ENCODE measurements at regions not wholly inside any gene's neighbourhood (a gene's known extent, or its start where the extent isn't known, plus 50 kb on each side); places are given as distances from the start of the nearest gene placed in this dataset.

DNA sequence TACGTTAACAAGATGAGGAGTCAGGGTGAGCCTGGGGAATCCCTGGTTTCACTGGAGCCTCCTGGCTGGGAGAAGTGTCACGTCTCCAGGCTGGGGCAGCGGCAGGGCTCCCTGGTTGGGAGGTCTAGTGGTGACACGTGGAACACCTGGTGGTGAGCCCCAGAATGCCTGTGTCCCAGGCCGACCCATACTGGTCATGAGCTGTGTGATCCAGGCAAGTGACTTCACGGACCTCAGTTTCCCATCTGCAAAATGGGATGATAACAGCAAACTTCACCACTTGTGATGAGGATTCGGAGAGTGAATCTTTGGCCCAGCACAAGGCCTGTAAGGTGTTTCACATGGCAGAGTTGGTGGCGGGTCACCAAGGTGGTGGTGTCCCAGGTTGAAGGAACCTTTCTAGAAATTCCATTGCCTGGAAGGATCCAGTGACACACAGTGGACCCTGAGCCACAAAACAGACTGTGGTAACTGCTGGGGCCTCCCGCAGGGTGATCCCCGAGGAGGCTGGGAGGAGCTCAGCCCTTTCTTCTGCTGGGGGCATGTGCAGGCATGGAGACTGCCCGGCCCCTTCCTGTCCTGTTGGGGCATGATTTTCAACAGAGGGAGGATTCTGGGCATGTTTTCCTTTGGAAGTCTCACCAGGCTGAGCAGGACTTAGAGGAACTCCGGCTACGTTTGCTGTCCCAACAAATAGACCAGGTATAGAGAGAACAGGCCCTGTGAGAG, 153.9 kb upstream of the IER5L start:
- H3K4me3 Mint-ChIP-seq: no peak overlapping the region
- DNase-seq (ENCODE audit: low spot score in 2 of 2) (no peak), ATAC-seq (no peak)
- no peaks in the 10 kb centered on the region for H3K36me3 Mint-ChIP-seq
- H3K9me3 Mint-ChIP-seq: no peaks in the 10 kb centered on the region
- no peak overlapping the region for H3K27ac Mint-ChIP-seq
- H3K4me1 Mint-ChIP-seq: no peaks in the 10 kb centered on the region

DNA sequence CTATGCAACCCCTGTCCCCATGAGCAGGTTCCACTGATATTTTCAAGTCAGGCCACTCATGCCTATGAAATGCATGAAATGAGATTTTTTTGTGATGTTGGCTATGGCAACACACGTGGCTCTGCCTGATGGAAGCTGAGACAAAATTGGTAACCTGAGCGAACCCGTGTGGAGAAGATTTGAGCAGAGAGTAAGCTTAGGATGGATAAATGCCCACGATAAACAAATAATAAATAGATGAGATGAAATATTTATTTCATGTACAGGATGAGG, 153.4 kb upstream of the IER5L start:
- Mint-ChIP-seq H3K4me1 (no peaks in the 10 kb centered on the region), H3K36me3 (no peaks in the 10 kb centered on the region), H3K27ac (no peak overlapping the region), H3K4me3 (no peak overlapping the region), H3K9me3 (no peaks in the 10 kb centered on the region)
- ATAC-seq: no peak
- DNase-seq (ENCODE audit: low spot score in 2 of 2): no peak

DNA sequence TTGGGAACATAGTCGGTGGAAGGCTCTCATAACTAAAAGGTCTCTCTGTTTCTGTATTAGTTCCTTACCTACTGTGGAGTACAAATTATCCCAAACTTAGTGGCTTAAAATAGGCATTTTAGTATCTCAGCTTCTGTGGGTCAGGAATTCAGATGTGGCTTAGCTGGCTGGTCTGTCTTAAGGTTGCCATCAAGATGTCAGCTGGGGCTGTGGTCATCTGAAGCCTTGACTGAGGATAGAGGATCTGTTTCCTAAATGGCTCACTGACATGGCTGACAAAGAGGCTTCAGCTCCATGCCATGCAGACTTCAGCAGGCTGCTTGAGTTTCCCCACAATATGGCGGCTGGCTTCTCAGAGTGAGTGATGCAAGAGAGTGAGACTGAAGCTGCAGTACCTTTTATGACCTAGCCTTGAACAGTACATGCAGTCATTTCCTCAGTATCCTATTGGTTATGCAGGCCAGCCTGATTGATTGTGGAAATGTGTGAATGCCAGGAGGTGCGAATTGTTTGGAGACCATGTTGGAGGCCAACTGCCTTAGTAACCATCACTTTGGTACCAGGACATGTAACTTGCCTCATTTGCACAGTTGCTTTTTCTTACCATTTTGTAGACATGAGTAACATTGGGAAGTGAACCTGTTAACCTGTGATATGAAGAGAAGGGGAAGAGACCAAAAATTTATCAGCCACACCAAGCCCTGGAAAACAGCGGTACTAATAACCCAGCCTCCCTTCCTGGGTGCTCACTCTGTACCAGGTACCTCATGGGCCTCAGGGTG, 152.8 kb upstream of the IER5L start:
- no peak for DNase-seq (ENCODE audit: low spot score in 2 of 2)
- peak; percentile 51 for ATAC-seq
- Mint-ChIP-seq H3K27ac (no peak overlapping the region), H3K36me3 (no peaks in the 10 kb centered on the region), H3K4me1 (no peaks in the 10 kb centered on the region), H3K9me3 (no peaks in the 10 kb centered on the region), H3K4me3 (no peak overlapping the region)

DNA sequence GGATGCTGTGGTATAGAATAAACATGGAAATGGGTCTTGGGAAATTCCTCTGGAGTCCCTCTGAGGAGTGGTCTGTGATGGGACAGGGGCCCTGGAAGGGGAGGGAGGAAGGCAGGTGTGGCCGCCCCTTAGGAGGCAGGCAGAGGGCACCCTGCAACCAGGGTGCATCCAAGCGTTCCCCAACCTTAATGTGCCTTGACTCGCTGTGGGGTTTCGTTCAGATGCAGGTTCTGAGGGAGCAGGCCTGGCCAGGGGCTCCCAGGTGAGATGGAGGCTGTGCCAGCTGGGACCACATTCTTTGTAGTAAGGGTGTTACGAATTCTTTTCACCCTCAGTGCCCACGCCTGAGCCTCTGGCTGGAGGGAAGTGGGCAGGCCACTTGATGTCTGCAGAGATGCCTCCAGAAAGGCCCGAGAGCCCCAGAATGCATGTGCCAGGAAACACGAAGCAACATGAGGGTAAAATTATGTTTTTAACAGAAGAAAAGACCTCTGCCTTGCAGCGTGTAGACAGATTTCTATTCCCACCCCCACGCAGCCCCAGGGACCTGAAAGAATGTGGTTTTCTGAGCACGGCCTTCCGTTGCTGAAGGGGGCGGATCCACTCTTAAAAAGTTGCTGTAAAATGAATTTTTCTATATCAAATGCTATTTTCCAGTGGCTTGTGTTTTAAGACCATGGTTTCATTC, 150.4 kb upstream of the IER5L start:
- no peak overlapping the region for H3K4me3 Mint-ChIP-seq
- no peak overlapping the region for H3K27ac Mint-ChIP-seq
- H3K4me1 Mint-ChIP-seq: no peaks in the 10 kb centered on the region
- no peaks in the 10 kb centered on the region for H3K9me3 Mint-ChIP-seq
- H3K36me3 Mint-ChIP-seq: no peaks in the 10 kb centered on the region
- DNase-seq (ENCODE audit: low spot score in 2 of 2) (no peak), ATAC-seq (no peak)

DNA sequence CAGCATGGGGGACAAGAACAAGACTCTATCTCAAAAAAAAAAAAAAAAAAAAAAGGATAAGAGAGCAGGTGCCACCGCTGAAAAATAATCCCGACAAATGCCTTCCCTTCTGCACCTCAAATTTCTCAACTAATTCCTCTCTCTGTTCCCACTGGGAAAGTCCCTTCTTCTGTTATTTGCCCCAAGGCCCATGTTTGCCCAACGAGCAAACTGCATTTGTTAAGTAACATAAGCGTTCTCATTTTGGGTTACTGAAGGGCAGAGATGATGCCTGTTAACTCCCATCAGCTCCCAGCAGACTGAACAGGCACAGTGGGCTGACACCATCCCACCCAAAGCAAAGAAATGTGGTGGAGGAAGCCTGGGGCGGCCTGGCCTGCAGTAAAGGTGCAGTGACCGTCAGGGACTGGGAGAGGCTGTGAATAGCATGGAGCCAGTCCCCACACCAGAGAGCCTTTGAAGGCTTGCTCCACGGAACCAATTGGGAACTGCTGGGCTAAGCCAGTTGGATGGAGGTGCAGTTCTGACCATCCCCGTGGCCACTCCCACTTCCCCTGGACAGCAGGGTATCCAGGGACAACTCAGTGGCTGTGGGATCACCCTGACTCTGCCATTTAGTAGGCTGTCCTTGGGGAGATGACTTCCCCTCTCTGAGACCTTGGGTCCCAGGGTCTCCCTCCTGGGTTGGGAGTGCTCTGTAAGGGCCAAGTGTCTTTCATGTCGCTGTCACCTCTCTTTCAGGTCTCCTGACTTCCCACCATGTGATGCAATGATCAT, 149.7 kb upstream of the IER5L start:
- Mint-ChIP-seq H3K4me1 (no peaks in the 10 kb centered on the region), H3K4me3 (no peak overlapping the region), H3K27ac (no peak overlapping the region), H3K36me3 (no peaks in the 10 kb centered on the region), H3K9me3 (no peaks in the 10 kb centered on the region)
- DNase-seq (ENCODE audit: low spot score in 2 of 2): no peak
- ATAC-seq: no peak

DNA sequence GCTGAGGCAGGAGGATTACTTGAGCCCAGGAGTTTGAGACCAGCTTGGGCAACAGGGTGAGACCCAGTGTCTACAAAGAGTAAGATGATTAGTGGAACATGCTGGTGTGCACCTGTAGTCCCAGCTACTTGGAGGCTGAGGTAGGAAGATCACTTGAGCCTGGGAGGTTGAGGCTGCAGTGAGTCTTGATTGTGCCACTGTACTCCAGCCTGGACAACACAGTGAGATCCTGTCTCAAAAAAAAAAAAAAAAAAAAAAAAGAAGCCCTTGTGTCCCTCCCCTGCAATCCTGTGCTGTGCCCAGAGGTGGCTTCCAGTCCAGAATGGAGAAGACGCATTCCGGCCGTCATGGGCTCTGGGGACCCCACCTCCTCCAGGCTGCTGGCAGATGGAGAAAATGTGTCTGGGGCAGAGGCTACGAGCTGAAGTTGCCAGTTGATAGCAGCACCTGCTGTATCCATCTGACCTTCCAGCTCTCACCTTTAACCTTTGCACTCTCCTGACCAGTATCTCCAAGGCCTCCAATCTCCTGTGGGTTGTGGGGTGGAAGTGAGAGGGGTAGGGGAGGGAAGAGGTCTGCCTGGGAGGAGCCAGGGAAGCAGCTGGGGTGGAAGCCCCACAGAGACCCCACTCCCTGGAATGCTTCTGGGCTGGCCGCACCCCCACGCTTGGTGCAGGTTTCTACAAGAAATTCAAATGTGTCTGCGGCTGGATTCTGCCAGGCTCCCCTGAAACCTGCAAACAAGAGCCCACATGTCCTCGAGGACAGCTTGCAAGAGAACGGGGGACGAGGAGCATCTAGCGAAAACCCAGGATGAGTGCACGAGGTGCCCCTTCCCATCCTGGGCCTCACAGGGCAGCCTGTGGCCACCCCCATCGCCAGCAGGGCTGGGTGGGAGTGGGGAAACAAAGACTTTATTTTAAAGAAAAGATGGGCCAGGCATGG, 148.3 kb upstream of the IER5L start:
- DNase-seq (ENCODE audit: low spot score in 2 of 2): no peak

DNA sequence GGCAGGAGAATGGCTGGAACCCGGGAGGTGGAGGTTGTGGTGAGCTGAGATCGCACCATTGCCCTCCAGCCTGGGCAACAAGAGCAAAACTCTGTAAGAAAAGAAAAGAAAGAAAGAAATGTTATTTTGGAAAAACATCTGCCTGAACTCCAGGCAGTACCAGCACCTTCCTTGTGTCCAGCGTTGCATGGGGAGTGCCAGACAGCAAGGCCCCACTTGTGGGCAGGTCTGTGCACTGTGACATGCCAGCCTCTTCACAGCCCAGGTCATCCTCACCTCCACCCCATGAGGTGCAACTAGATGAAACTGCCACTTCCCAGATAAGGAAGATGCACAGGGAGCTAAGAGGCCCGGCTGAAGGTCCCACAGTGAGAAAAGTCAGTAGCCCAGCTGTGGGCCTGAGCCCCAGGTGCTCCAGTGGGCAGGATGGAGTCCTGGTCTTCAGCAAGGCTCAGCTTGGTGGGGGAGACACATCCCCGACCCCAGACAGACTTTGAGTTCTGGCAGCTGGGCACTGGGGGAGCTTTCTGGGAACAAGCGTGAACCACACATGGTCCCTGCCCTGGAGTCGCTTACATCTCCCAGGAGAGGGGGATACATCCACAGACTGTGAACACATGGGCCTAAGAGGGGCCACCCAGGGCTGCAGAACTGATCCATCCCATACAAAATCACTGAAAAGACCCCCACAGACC, 146.9 kb upstream of the IER5L start:
- Mint-ChIP-seq H3K9me3 (no peaks in the 10 kb centered on the region), H3K36me3 (no peaks in the 10 kb centered on the region), H3K27ac (no peak overlapping the region), H3K4me1 (peaks cover 20% of the 10 kb centered on the region), H3K4me3 (no peak overlapping the region)
- no peak for DNase-seq (ENCODE audit: low spot score in 2 of 2)
- no peak for ATAC-seq

More for the DNA sequence above, 148.3 kb upstream of the IER5L start:
- no peaks in the 10 kb centered on the region for H3K36me3 Mint-ChIP-seq
- H3K27ac Mint-ChIP-seq: no peak overlapping the region
- no peaks in the 10 kb centered on the region for H3K9me3 Mint-ChIP-seq
- no peak overlapping the region for H3K4me3 Mint-ChIP-seq
- H3K4me1 Mint-ChIP-seq: peaks cover 8% of the 10 kb centered on the region
- no peak for ATAC-seq

DNA sequence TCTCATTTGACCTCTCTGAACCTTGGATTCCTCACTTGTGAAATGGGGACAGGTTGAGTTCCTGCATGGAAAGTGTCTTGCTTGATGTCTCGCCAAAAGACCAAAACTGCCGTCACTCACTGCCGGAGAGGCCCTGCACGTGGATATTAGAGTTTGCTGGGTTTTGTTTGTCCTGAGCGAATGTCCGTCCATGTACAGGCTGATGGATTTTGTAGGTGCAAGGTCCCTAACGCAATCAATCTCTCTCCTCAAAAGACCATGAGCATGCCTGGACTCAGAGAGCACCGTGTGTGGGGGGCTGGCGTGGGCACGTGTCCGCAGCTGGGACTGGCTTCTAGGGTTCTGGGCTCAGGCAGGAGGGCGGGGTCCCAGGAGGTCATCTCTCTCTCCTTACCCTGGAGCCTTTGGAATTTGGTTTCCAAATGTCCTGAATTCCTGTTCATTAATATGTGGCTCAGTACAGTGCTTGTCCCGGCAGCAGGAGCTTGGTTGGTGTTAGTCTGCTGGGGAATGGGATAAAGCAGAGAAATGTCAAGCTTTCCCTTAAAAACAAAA, 146.0 kb upstream of the IER5L start:
- Mint-ChIP-seq H3K4me1 (peaks cover 20% of the 10 kb centered on the region), H3K36me3 (no peaks in the 10 kb centered on the region), H3K27ac (no peak overlapping the region), H3K4me3 (no peak overlapping the region), H3K9me3 (no peaks in the 10 kb centered on the region)
- no peak for DNase-seq (ENCODE audit: low spot score in 2 of 2)
- ATAC-seq: no peak

DNA sequence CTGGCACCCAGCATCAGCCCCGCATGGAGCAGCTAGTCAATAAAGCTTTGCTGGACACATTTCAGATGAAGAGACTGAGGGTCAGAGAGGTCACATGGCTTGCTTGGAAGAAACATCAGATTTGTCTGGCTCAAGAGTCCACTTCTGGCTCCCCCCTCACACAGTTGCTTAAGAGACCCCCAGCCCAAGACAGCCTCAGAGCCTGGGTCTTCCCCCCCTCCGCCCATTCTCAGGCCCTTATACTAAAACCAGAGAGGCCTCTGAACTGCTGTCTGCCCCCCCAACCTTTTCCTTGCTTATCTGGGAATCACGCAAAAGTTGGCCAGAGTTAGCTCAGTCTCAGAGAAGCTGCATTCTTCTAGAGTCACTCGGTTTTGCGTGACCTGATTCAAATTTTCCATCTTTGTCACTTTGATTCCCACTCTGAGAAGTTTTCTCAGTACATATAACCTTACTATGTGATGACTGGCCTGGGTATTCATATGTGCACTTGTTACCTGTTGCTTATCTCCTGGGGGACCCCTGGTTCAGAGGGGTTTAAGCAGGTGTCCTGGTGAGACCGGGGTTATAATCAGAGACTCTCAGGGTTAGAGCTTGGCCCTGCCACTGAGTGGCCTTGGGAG, 145.4 kb upstream of the IER5L start:
- no peak for DNase-seq (ENCODE audit: low spot score in 2 of 2)
- no peak overlapping the region for H3K27ac Mint-ChIP-seq
- no peaks in the 10 kb centered on the region for H3K9me3 Mint-ChIP-seq
- H3K36me3 Mint-ChIP-seq: no peaks in the 10 kb centered on the region
- peaks cover 20% of the 10 kb centered on the region for H3K4me1 Mint-ChIP-seq
- ATAC-seq: no peak
- no peak overlapping the region for H3K4me3 Mint-ChIP-seq

DNA sequence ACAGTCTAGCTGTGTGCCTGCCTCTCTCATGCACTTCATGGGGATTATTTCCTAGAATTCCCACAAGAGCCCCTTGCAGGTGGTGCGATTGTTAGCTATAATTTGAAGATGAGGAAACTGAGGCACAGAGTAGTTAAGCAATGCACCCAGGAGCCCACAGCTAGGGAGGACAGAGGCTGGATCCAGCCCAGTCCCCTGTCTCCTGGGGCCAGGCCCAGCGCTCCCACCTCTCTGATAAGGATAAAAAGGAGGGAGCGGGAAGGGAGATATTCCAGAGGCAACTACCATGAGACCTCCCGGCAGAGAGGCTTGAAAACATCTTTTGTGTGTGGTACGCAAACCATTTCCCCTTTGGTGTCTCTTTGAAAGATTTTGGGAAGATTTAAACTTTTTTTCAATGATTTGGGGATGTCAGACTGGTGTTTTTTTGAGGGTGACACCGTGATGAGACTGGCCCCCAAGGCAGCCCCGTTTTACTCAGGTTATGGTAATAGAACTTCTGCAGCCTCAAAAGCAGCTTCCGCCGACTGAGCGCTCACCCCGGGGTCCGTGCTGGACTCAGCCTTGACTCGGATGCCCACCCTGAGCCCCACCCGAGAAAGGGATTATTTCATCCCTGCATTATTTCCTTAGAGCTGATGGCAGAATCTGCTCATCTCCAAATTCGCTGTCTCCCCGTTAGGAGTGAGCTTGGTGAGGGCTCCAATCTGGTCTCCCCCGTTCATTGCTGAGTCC, 144.7 kb upstream of the IER5L start:
- DNase-seq (ENCODE audit: low spot score in 2 of 2): no peak
- no peaks in the 10 kb centered on the region for H3K9me3 Mint-ChIP-seq
- no peak overlapping the region for H3K4me3 Mint-ChIP-seq
- H3K4me1 Mint-ChIP-seq: peaks cover 20% of the 10 kb centered on the region
- H3K36me3 Mint-ChIP-seq: no peaks in the 10 kb centered on the region
- H3K27ac Mint-ChIP-seq: no peak overlapping the region
- ATAC-seq: no peak

DNA sequence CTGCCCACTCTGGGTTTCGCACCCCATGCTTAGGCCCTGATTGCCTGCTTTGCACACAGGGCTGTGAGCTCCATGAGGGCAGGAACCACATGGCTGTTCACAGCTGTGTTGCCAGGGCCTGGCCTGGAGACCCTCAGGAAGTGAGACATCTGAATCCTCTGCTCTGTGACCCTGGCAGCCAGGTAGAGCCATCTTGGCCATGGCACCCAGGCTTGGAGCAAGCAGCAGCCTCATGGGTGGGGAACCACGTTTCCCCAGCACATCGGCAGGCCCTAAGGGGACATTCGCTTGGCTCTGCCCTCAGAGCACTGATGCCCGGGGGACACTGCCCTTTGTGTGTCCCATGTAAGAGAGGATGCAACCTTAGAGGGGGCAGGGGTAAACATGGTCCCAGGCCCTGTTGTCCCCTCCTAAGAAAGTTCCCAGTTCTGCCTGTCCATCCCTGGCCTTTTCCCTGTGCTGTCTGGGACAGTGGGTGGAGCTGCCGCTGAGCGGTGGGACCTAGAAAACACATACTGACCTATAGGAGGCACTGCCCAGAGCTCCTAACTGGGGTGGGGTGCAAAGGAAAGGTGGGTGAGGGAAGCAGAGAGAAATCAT, 144.1 kb upstream of the IER5L start:
- ATAC-seq (no peak), DNase-seq (ENCODE audit: low spot score in 2 of 2) (no peak)
- Mint-ChIP-seq H3K9me3 (no peaks in the 10 kb centered on the region), H3K27ac (peak overlapping the region; percentile 69), H3K4me1 (peaks cover 20% of the 10 kb centered on the region), H3K36me3 (no peaks in the 10 kb centered on the region), H3K4me3 (peak overlapping the region; percentile 65)

DNA sequence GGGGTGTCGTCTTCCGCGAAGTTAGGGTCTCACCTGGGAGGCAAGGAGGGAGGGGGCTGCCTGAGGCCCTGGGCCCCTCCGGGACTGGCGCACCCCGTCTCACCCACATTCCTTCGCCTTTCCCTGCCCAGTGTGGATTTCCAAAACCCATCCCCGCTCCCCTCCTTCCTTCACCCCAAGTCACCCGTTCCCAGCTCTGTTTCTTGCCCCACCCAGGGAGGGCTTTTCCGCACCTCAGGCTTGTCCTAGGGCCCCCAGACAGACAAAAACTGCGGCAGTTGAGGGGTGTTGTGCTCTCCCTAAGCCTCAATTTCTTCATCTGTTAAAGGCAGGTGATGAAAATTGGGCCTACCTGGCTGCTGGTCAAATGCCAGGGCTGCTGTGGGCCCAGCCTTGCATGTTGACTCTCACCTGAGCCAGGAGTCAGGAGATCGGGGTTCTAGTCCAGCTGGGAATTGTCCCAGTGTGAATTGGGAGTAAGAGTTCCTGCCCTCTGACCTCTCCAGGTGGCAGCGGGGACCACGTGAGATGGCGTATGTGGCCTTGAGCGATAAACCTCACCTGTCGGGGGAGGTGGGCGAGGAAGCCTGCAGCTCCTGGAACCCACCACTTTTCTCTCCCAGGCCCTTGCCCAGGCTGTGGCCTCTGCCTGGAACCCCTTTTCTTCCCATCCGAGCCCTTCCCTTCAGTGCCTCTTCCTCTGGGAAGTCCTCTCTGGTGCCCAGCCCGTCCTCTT, 143.4 kb upstream of the IER5L start:
- no peak for DNase-seq (ENCODE audit: low spot score in 2 of 2)
- no peaks in the 10 kb centered on the region for H3K36me3 Mint-ChIP-seq
- H3K4me3 Mint-ChIP-seq: peak overlapping the region; percentile 65
- H3K4me1 Mint-ChIP-seq: peaks cover 20% of the 10 kb centered on the region
- no peak for ATAC-seq
- peak overlapping the region; percentile 69 for H3K27ac Mint-ChIP-seq
- H3K9me3 Mint-ChIP-seq: no peaks in the 10 kb centered on the region

All from stimulated activated effector memory CD8-positive, alpha-beta T cell treated with anti-CD3 and anti-CD28 coated beads, Interleukin-12 subunit alpha, Interleukin-12 subunit beta, amount 100 ng/mL, for 72 hours (primary cell).